ENCODE measurements at regions not wholly inside any gene's neighbourhood (a gene's known extent, or its start where the extent isn't known, plus 50 kb on each side); places are given as distances from the start of the nearest gene placed in this dataset.
"Not testable (repeated sequence)": the region's sequence is repeated elsewhere in the genome, so short reads cannot be mapped to it uniquely, and the experiment has no call there.

- Histone ChIP-seq H3K4me3 (ENCODE audit: low read depth, low read length) (no peak overlapping the region), H3K36me3 (ENCODE audit: control insufficient read depth, insufficient read depth, low read length) (no peaks in the 10 kb centered on the region), H3K27me3 (ENCODE audit: control insufficient read depth, insufficient read depth, low read length) (no peaks in the 10 kb centered on the region)
- no peak for TF ChIP-seq CTCF (IDR thresholded peaks at IDR 0.05; ENCODE audit: insufficient read depth, low read length, poor library complexity, severe bottlenecking)
- DNase-seq (ENCODE audit: low read depth), result no peak
Observed at GRCh38 chr5:136738829-136739228, 373.5 kb upstream of the TRPC7 start.

- no peak for TF ChIP-seq CTCF (IDR thresholded peaks at IDR 0.05; ENCODE audit: insufficient read depth, low read length, poor library complexity, severe bottlenecking)
- no peak for DNase-seq (ENCODE audit: low read depth)
- Histone ChIP-seq H3K36me3 (ENCODE audit: control insufficient read depth, insufficient read depth, low read length) (no peaks in the 10 kb centered on the region), H3K4me3 (ENCODE audit: low read depth, low read length) (no peak overlapping the region), H3K27me3 (ENCODE audit: control insufficient read depth, insufficient read depth, low read length) (no peaks in the 10 kb centered on the region)
Observed at GRCh38 chr5:136736021-136736420, 370.7 kb upstream of the TRPC7 start.

- H3K27me3 ChIP-seq (ENCODE audit: control insufficient read depth, insufficient read depth, low read length); DNase-seq (ENCODE audit: low read depth); H3K36me3 ChIP-seq (ENCODE audit: control insufficient read depth, insufficient read depth, low read length); H3K4me3 ChIP-seq (ENCODE audit: low read depth, low read length): not testable (repeated sequence)
Observed at GRCh38 chr5:136735611-136736010, 370.3 kb upstream of the TRPC7 start.

- TF ChIP-seq CTCF (IDR thresholded peaks at IDR 0.05; ENCODE audit: insufficient read depth, low read length, poor library complexity, severe bottlenecking), result no peak
- Histone ChIP-seq H3K36me3 (ENCODE audit: control insufficient read depth, insufficient read depth, low read length) (no peaks in the 10 kb centered on the region), H3K4me3 (ENCODE audit: low read depth, low read length) (no peak overlapping the region), H3K27me3 (ENCODE audit: control insufficient read depth, insufficient read depth, low read length) (no peaks in the 10 kb centered on the region)
- no peak for DNase-seq (ENCODE audit: low read depth)
Observed at GRCh38 chr5:136734628-136735027, 369.3 kb upstream of the TRPC7 start.

- H3K27me3 ChIP-seq (ENCODE audit: control insufficient read depth, insufficient read depth, low read length), result no peaks in the 10 kb centered on the region
- no peak for TF ChIP-seq CTCF (IDR thresholded peaks at IDR 0.05; ENCODE audit: insufficient read depth, low read length, poor library complexity, severe bottlenecking)
- H3K36me3 ChIP-seq (ENCODE audit: control insufficient read depth, insufficient read depth, low read length), result no peaks in the 10 kb centered on the region
- peak; percentile 16 for DNase-seq (ENCODE audit: low read depth)
- no peak overlapping the region for H3K4me3 ChIP-seq (ENCODE audit: low read depth, low read length)
Observed at GRCh38 chr5:136732751-136733150, 367.4 kb upstream of the TRPC7 start.

- no peak for TF ChIP-seq CTCF (IDR thresholded peaks at IDR 0.05; ENCODE audit: insufficient read depth, low read length, poor library complexity, severe bottlenecking)
- no peaks in the 10 kb centered on the region for H3K36me3 ChIP-seq (ENCODE audit: control insufficient read depth, insufficient read depth, low read length)
- H3K4me3 ChIP-seq (ENCODE audit: low read depth, low read length), result no peak overlapping the region
- H3K27me3 ChIP-seq (ENCODE audit: control insufficient read depth, insufficient read depth, low read length), result no peaks in the 10 kb centered on the region
- no peak for DNase-seq (ENCODE audit: low read depth)
Observed at GRCh38 chr5:136731241-136731900, 366.0 kb upstream of the TRPC7 start.
